GM21367 (cell line): ENCODE measurements at regions not wholly inside any gene's neighbourhood (a gene's known extent, or its start where the extent isn't known, plus 50 kb on each side); places are given as distances from the start of the nearest gene placed in this dataset.

Source experiments
- ATAC-seq: cut with Tn5 transposase; IDR thresholded peaks from one replicate; pipeline ENCODE4 v1.9.1; 2021; ENCODE audit not compliant: unreplicated experiment

DNA sequence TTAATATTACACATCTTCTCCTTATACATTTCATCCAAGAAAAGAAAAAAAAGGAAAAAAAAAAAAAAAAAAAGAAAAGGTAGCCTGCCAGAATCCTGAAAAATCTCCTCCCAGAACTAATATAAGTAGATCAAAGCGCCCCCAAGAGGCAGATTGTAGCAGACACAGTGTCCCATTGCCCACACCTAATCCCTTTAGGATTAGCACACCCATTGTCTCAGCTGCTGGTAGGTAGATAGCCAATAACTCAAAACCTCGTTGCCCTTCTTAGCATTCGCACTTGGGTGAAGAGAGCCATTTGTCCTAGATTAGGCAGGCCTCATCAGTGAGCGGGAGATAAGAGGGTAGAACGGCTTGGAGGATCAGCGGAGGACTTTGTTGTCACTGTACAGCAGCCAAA is 100.2 kb upstream of the SORCS1 start:
- ATAC-seq, result no peak

GRCh38 chr10:107244122-107244521 is 79.6 kb upstream of the SORCS1 start:
- ATAC-seq, result no peak

DNA sequence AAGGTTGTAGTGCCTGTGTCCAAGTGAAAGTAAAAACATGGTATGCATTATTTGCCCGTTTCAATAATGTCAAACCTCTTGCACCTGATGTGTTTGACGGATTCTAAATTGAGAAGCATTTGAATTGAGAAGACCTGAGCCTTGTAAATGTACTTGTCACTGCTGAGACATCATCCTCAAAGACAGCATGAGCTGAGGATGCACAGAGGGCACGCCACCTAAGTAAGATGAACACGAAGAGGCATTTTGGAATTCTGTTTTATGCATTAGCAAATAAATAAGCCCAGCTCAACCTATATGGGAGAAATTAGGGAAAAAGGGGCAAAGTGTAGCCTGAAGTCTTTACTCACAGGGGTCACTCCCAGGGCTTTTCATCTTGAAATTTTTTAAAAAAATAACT is 73.8 kb upstream of the SORCS1 start:
- no peak for ATAC-seq

DNA sequence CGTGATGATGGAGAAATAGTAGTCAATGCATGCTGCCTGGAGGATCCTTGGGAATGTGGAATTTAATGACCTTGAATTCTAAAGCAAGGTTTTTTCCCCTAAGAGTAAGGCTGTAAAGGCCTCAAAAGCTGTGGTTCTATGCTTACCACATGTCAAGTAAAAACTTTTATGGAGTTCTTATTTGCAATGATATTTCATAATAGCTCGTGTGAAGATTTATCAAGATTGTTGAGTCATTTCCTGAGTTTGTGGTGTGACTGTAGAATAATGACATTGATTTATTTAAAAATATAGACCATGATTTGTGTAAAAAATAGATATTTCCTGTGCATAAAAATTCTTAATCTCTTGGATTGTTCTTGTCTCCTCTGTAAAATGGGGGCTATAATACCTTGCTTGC is 67.5 kb upstream of the SORCS1 start:
- no peak for ATAC-seq

DNA sequence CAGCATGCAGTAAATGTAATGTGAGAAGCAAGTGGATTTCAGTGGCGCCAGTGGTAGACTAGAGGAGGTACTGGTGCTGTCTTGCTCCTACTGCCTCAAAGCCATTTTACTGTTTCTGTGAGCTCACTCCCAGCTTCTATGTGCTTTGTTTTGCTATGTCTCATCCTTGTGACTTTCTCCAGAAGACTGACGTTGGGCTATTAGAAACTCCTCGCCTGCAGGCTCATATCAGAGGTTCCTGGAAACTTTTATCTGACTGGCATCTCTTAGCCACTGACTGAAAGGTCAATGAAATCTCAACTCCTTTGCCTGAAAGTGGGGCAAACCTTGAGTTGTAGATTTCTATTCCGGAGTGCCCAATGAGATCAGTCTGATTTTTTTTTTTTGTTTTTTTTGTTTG is 66.4 kb upstream of the SORCS1 start:
- no peak for ATAC-seq

DNA sequence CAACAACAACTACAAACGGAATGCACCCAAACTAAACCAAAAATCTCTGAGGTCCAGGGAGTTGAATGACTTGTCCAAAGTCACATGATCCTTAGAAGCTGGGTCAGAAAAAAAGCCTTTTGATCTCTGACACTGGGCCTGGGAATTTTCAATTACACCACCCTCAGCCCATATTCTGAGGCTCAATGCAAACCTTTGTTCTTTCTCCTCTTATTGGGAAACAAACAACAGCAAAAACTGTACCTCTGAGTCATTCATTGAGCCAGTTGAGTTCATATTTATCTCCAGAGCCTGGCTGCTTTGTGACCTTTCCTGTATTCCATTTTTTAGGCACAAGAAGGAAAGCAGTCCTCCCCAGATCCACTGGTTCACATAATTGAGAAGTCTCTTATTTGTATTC is 51.2 kb upstream of the SORCS1 start:
- no peak for ATAC-seq
